ENCODE measurements at regions not wholly inside any gene's neighbourhood (a gene's known extent, or its start where the extent isn't known, plus 50 kb on each side); places are given as distances from the start of the nearest gene placed in this dataset.

DNA sequence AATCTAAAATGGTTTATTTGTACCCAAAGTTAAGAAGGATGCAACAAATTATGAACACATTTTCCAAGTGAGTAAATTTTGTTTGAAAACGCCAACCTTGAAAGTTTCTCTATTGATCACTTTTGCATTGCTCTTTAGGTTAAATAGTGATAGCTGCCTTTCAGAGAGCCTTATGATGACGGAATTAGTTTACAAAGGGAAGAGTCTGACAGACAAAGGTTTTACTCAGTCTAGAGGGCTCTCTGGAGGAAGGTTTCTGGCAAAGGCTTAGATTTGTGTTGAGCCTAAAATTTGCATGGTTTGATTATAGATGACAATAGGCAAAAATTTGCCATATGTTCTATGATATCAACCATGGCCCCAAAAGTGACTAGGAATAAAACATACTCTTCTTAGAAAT lies 95.9 kb upstream of the RUNX1 start:
- TF ChIP-seq, protein P1, sequence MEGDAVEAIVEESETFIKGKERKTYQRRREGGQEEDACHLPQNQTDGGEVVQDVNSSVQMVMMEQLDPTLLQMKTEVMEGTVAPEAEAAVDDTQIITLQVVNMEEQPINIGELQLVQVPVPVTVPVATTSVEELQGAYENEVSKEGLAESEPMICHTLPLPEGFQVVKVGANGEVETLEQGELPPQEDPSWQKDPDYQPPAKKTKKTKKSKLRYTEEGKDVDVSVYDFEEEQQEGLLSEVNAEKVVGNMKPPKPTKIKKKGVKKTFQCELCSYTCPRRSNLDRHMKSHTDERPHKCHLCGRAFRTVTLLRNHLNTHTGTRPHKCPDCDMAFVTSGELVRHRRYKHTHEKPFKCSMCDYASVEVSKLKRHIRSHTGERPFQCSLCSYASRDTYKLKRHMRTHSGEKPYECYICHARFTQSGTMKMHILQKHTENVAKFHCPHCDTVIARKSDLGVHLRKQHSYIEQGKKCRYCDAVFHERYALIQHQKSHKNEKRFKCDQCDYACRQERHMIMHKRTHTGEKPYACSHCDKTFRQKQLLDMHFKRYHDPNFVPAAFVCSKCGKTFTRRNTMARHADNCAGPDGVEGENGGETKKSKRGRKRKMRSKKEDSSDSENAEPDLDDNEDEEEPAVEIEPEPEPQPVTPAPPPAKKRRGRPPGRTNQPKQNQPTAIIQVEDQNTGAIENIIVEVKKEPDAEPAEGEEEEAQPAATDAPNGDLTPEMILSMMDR (IDR thresholded peaks at IDR 0.05) = no peak

- TF ChIP-seq, protein P1 (IDR thresholded peaks at IDR 0.05) = no peak
These were observed 93.1 kb upstream of the RUNX1 start for GRCh38 chr21:35142036-35142815.

GRCh38 chr21:35139382-35139715 lies 90.2 kb upstream of the RUNX1 start:
- TF ChIP-seq, protein P1 (IDR thresholded peaks at IDR 0.05) = no peak

GRCh38 chr21:35138665-35139381 lies 89.7 kb upstream of the RUNX1 start:
- TF ChIP-seq, protein P1 (IDR thresholded peaks at IDR 0.05) = no peak

- TF ChIP-seq, protein P1 (IDR thresholded peaks at IDR 0.05) = no peak
These were observed 87.6 kb upstream of the RUNX1 start for GRCh38 chr21:35136586-35137219.

GRCh38 chr21:35136106-35136505 lies 87.0 kb upstream of the RUNX1 start:
- TF ChIP-seq, protein P1 (IDR thresholded peaks at IDR 0.05) = no peak

- TF ChIP-seq, protein P1 (IDR thresholded peaks at IDR 0.05) = no peak
These were observed 86.4 kb upstream of the RUNX1 start for GRCh38 chr21:35135481-35135880.
